ENCODE measurements at regions not wholly inside any gene's neighbourhood (a gene's known extent, or its start where the extent isn't known, plus 50 kb on each side); places are given as distances from the start of the nearest gene placed in this dataset.
A peak's percentile ranks its signal among the peaks of the same experiment; 100 is the strongest.

- DNase-seq (ENCODE audit: extremely low read depth, low read depth, low spot score), result no peak
Measured at GRCh38 chr7:7044806-7045205, 137.5 kb upstream of the C1GALT1 start.

- DNase-seq (ENCODE audit: extremely low read depth, low read depth, low spot score), result no peak
Measured at GRCh38 chr7:7048213-7048612, 134.1 kb upstream of the C1GALT1 start.

- DNase-seq (ENCODE audit: extremely low read depth, low read depth, low spot score), result no peak
Measured at GRCh38 chr7:7051206-7051877, 131.0 kb upstream of the C1GALT1 start.

- DNase-seq (ENCODE audit: extremely low read depth, low read depth, low spot score), result no peak
Measured at GRCh38 chr7:7054252-7054830, 128.0 kb upstream of the C1GALT1 start.

- DNase-seq (ENCODE audit: extremely low read depth, low read depth, low spot score), result no peak
Measured at GRCh38 chr7:7060828-7061599, 121.3 kb upstream of the C1GALT1 start.

- DNase-seq (ENCODE audit: extremely low read depth, low read depth, low spot score), result no peak
Measured at GRCh38 chr7:7077945-7078344, 104.4 kb upstream of the C1GALT1 start.

GRCh38 chr7:7080802-7081201 is 101.5 kb upstream of the C1GALT1 start:
- DNase-seq (ENCODE audit: extremely low read depth, low read depth, low spot score), result no peak

GRCh38 chr7:7090460-7090859 is 91.9 kb upstream of the C1GALT1 start:
- DNase-seq (ENCODE audit: extremely low read depth, low read depth, low spot score), result no peak

- DNase-seq (ENCODE audit: extremely low read depth, low read depth, low spot score), result no peak
Measured at GRCh38 chr7:7098280-7098818, 84.0 kb upstream of the C1GALT1 start.

- DNase-seq (ENCODE audit: extremely low read depth, low read depth, low spot score), result peak; percentile 91
Measured at GRCh38 chr7:7099584-7100014, 82.7 kb upstream of the C1GALT1 start.

GRCh38 chr7:7100432-7100849 is 81.9 kb upstream of the C1GALT1 start:
- DNase-seq (ENCODE audit: extremely low read depth, low read depth, low spot score), result no peak

GRCh38 chr7:7102906-7103305 is 79.4 kb upstream of the C1GALT1 start:
- no peak for DNase-seq (ENCODE audit: extremely low read depth, low read depth, low spot score)

GRCh38 chr7:7103343-7104313 is 78.7 kb upstream of the C1GALT1 start:
- DNase-seq (ENCODE audit: extremely low read depth, low read depth, low spot score), result peak; percentile 56

GRCh38 chr7:7104314-7104698 is 78.0 kb upstream of the C1GALT1 start:
- DNase-seq (ENCODE audit: extremely low read depth, low read depth, low spot score), result no peak

- no peak for DNase-seq (ENCODE audit: extremely low read depth, low read depth, low spot score)
Measured at GRCh38 chr7:7104971-7105370, 77.4 kb upstream of the C1GALT1 start.

GRCh38 chr7:7105800-7106582 is 76.4 kb upstream of the C1GALT1 start:
- no peak for DNase-seq (ENCODE audit: extremely low read depth, low read depth, low spot score)

- no peak for DNase-seq (ENCODE audit: extremely low read depth, low read depth, low spot score)
Measured at GRCh38 chr7:7108931-7109330, 73.4 kb upstream of the C1GALT1 start.

- no peak for DNase-seq (ENCODE audit: extremely low read depth, low read depth, low spot score)
Measured at GRCh38 chr7:7109934-7110333, 72.4 kb upstream of the C1GALT1 start.

- DNase-seq (ENCODE audit: extremely low read depth, low read depth, low spot score), result no peak
Measured at GRCh38 chr7:7110706-7111105, 71.6 kb upstream of the C1GALT1 start.

GRCh38 chr7:7112868-7113267 is 69.5 kb upstream of the C1GALT1 start:
- DNase-seq (ENCODE audit: extremely low read depth, low read depth, low spot score), result no peak
